ENCODE measurements at regions not wholly inside any gene's neighbourhood (a gene's known extent, or its start where the extent isn't known, plus 50 kb on each side); places are given as distances from the start of the nearest gene placed in this dataset.

GRCh38 chr4:124887739-124888138, 175.2 kb upstream of the ANKRD50 start:
- Histone ChIP-seq H3K18ac (ENCODE audit: extremely low read depth, low read length) (no peak overlapping the region), H2BK20ac (ENCODE audit: low read length) (no peak overlapping the region), H3K4me2 (ENCODE audit: insufficient read depth in 1 of 2, low read depth in 2 of 2, low read length in 2 of 2) (no peak overlapping the region), H4K8ac (ENCODE audit: extremely low read depth, insufficient read depth, low read length) (no peak overlapping the region), H3K14ac (ENCODE audit: insufficient read length) (no peak overlapping the region), H3K56ac (replicated peaks; ENCODE audit: insufficient read length, low read depth, low read length) (no peak overlapping the region), H4K20me1 (replicated peaks in 1 of 2; ENCODE audit: control insufficient read depth in 1 of 2, insufficient read depth in 2 of 2, low read length in 2 of 2) (no peaks in the 10 kb centered on the region), H3K4ac (replicated peaks; ENCODE audit: insufficient read length, low read depth, low read length) (no peak overlapping the region), H2BK120ac (replicated peaks; ENCODE audit: low read depth, low read length) (no peak overlapping the region), H4K5ac (ENCODE audit: insufficient read length, low read depth, low read length) (no peak overlapping the region), H3K4me1 (replicated peaks in 1 of 4; ENCODE audit: control insufficient read depth in 3 of 4, insufficient read depth in 4 of 4, low read length in 3 of 4) (peaks cover 0 to 2% (median 0%) of the 10 kb centered on the region in 4 experiments; a peak in 1 of 7 replicates), H3K27ac (ENCODE audit: low read depth, low read length) (no peak overlapping the region), H2AK5ac (ENCODE audit: low read depth, low read length) (no peak overlapping the region), H3K23me2 (ENCODE audit: low read depth, low read length) (no peaks in the 10 kb centered on the region), H3K9me3 (ENCODE audit: insufficient read depth in 2 of 2, low read depth in 1 of 2, low read length in 1 of 2) (no peaks in the 10 kb centered on the region), H3K4me3 (ENCODE audit: extremely low read depth in 1 of 4, insufficient read depth in 2 of 4, low read depth in 3 of 4, low read length in 4 of 4) (no peak overlapping the region), H2BK5ac (ENCODE audit: low read depth, low read length) (no peak overlapping the region), H2BK15ac (ENCODE audit: low read length) (no peak overlapping the region), H3K23ac (ENCODE audit: insufficient read length) (no peak overlapping the region), H3K79me1 (ENCODE audit: low read depth, low read length) (no peaks in the 10 kb centered on the region), H3K9ac (replicated peaks in 1 of 4; ENCODE audit: extremely low read depth in 1 of 4, low read depth in 3 of 4, low read length in 3 of 4) (no peak overlapping the region), H2AFZ (ENCODE audit: low read length) (no peak overlapping the region), H3K79me2 (ENCODE audit: control insufficient read depth in 1 of 2, insufficient read depth in 2 of 2, low read length in 2 of 2) (no peaks in the 10 kb centered on the region), H4K91ac (replicated peaks; ENCODE audit: insufficient read length, low read length) (no peak overlapping the region), H3K27me3 (replicated peaks in 1 of 4; ENCODE audit: control insufficient read depth in 3 of 4, extremely low read depth in 1 of 4, insufficient read depth in 3 of 4, low read length in 3 of 4) (peaks cover 0 to 1% (median 0%) of the 10 kb centered on the region in 4 experiments; a peak in 1 of 7 replicates), H2BK12ac (ENCODE audit: low read depth, low read length) (no peak overlapping the region), H3K36me3 (ENCODE audit: control insufficient read depth in 2 of 4, insufficient read depth in 4 of 4, low read length in 3 of 4) (no peaks in the 10 kb centered on the region)
- POLR2A ChIA-PET (ENCODE audit: partially characterized antibody): no interaction called here
- no peak for TF ChIP-seq SP4 (IDR thresholded peaks at IDR 0.05; ENCODE audit: low read length)
- TF ChIP-seq TEAD4 (IDR thresholded peaks at IDR 0.05; ENCODE audit: low read depth, low read length): no peak
- TF ChIP-seq RBBP5 (IDR thresholded peaks at IDR 0.05; ENCODE audit: borderline replicate concordance, low read depth, low read length): no peak
- TF ChIP-seq SP1 (IDR thresholded peaks at IDR 0.05; ENCODE audit: low read depth, low read length): no peak
- no peak for TF ChIP-seq TBP (IDR thresholded peaks at IDR 0.05; ENCODE audit: low read depth, low read length)
- TF ChIP-seq SRF (IDR thresholded peaks at IDR 0.05; ENCODE audit: low read depth, low read length): no peak
- no peak for TF ChIP-seq PHF8 (conservative IDR thresholded peaks at IDR 0.05; ENCODE audit: low read depth, low read length)
- TF ChIP-seq TCF12 (IDR thresholded peaks at IDR 0.05; ENCODE audit: low read depth, low read length): no peak
- no peak for TF ChIP-seq FOSL1 (IDR thresholded peaks at IDR 0.05; ENCODE audit: insufficient read depth, low read depth, low read length)
- no peak for TF ChIP-seq SUZ12 (IDR thresholded peaks at IDR 0.05; ENCODE audit: low read length)
- TF ChIP-seq CEBPB (IDR thresholded peaks at IDR 0.05; ENCODE audit: low read depth, low read length): no peak
- TF ChIP-seq ASH2L (IDR thresholded peaks at IDR 0.05; ENCODE audit: low read length): no peak
- 80% methylated on average over 3 of the region's 3 CpGs; no CpG with 5 or more reads in 1 of the 2 experiments for WGBS, 2 experiments (ENCODE audit: extremely low coverage in 1 of 2, insufficient coverage in 1 of 2, insufficient read length in 1 of 2, insufficient replicate concordance in 2 of 2, low coverage in 1 of 2, low lambda C conversion rate in 2 of 2, missing lambda C conversion rate in 1 of 2)
- DNase-seq (ENCODE audit: low read depth in 1 of 2, low spot score in 2 of 2): no peak
- CTCF ChIA-PET (ENCODE audit: partially characterized antibody): no interaction called here
- FAIRE-seq: no peak

Measured in H1 (cell line).